Prostate gland (tissue), 2 donors: ENCODE measurements at regions not wholly inside any gene's neighbourhood (a gene's known extent, or its start where the extent isn't known, plus 50 kb on each side); places are given as distances from the start of the nearest gene placed in this dataset.

ENCODE experiments used
- CTCF ChIP-seq, 4 experiments: fragments of 200-600 bp in 2 of 4; fragments of 450-650 bp in 2 of 4; sonication (generic) in 2 of 4; IDR thresholded peaks; 1 replicate in 3 of 4; 2 replicates in 1 of 4; pipeline ENCODE4 v1.5.1; 2016 to 2019; ENCODE audit warnings: antibody characterized with exemption in 4 of 4, mild to moderate bottlenecking in 2 of 4, moderate library complexity in 2 of 4
- POLR2A ChIP-seq: fragments of 450-650 bp; IDR thresholded peaks from one replicate; pipeline ENCODE4 v1.6.1; 2016; ENCODE audit warnings: antibody characterized with exemption, mild to moderate bottlenecking
- POLR2AphosphoS5 ChIP-seq: sonication (generic); formaldehyde crosslinking; IDR thresholded peaks from one replicate; pipeline ENCODE4 v1.6.1; 2017; ENCODE audit warnings: antibody characterized with exemption

- TF ChIP-seq CTCF (IDR thresholded peaks at IDR 0.05) (no peak), POLR2AphosphoS5 (no peak), POLR2A (no peak)
Observed at GRCh38 chr3:43959498-43960447, 269.0 kb downstream of the ABHD5 start.
